HG02970 (cell line): ENCODE measurements at regions not wholly inside any gene's neighbourhood (a gene's known extent, or its start where the extent isn't known, plus 50 kb on each side); places are given as distances from the start of the nearest gene placed in this dataset.
"Not testable (repeated sequence)": the region's sequence is repeated elsewhere in the genome, so short reads cannot be mapped to it uniquely, and the experiment has no call there.

Experiments used
- ATAC-seq: cut with Tn5 transposase; IDR thresholded peaks from one replicate; pipeline ENCODE4 v1.9.1; 2021; ENCODE audit warnings: mild to moderate bottlenecking, moderate library complexity, moderate number of reproducible peaks; ENCODE audit not compliant: unreplicated experiment, low FRiP score

DNA sequence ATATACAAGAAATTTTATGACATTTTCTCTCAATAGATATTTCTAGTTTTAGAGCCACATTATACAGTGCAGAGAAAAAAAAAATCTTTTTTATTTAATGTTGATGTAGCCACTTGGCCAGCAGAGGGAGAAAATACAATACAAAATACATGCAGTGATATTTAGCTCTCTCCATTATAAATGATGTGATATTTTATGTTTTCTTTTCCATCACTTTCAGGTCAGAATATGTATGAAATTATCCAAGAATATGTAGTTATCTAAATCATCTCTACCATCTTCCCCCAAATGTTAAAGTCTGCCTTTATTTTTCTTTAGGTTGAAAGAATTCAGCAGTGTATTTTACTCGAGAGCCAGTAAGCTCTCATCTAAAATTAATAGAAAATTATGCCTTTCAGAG is 533.6 kb upstream of the FSHR start:
- ATAC-seq = no peak

DNA sequence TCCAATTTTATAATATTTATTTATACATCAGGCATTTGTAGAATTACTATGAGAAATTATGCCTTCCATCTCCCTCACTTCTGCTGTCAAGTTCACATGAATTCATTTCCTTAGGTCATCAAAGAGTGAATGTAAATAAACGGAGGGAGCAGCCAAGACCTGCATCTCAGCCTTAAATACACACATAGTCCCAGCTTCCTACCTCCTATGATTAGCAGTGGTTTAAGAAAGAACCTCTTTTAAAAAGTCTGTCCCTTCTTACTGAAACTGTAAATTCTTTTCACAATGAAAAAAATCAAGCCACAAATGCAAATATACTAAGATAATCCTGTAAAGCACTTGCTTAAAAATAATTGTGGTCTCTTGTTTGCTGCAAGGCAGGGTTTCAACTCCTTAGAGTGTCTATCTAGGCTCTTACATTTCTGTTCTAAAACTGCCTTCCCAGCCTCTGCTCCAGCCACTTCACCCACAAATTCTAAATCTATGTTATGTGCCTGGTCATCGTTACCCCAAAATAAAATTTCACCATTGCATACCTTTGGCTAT is 532.7 kb upstream of the FSHR start:
- no peak for ATAC-seq

DNA sequence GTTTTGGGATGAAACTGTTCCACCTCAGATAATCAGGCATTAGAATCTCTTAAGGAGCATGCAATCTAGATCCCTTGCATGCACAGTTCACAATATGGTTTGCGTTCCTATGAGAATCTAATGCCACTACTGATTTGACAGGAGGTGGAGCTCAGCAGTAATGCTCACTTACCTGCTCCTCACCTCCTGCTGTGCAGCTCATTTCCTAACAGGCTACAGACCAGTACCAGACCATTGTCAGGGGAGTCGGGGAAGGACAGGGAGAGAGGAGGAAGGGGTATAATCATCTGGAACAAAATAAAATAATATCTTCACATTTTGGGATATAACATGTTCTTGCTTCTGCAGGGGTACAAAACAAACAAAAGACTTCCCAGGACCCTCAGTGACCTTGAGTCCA is 532.0 kb upstream of the FSHR start:
- ATAC-seq = no peak

DNA sequence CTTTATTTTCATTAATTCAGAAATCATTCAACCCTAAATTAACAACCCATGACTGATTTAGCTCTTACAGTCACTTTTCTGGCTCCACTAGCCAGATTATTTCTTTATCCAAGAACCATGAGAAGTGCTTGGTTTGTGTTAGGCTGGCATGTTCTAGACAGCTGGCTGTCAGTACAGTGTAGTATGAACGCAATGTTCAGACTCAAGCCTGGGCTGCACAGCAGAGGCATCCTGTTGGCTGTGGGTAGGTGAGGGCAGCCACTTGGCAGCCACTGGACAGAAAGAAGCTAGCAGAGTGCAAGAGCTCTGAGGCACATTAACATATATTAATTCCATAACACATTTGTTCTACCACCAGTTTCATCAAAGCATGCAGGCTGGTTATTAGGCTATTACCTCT is 522.9 kb upstream of the FSHR start:
- no peak for ATAC-seq

DNA sequence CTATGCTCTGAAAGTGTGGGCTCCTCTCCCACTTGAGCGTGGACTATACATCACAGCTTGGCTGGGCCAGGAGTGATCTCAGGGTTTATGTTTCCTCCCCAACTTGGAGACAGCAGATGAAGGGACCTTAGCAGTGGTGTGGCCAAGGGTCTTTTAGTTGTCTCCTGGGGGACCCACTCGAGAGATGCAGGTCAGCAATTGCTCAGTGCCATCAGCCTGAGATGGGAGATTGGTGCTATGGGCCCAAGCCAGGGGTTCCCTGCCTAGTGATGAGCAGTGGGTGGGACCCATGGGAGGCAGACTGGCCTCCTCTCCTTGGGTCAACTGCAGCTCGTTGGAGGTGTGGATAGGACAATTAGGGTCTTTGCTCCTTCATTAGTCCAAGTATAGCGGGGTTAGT is 510.5 kb upstream of the FSHR start:
- ATAC-seq = no peak

DNA sequence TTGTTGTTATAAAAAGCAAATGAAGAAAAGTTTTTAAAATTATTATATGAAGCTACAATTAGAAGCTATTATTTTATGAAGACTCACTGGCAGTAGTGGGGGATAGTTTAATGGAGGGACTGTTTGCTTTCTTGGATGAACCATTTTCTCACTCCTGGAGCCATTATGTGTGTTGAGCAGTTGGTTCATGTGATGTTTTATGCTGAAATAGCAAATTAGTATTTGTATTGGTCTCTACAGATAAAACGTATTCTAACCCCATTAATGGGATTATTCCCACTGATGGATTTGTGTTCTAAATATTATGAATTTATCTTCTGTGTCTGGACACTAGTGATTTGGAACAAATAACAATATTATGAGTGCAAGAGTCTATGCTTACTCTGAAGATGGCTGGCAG is 507.5 kb upstream of the FSHR start:
- no peak for ATAC-seq

DNA sequence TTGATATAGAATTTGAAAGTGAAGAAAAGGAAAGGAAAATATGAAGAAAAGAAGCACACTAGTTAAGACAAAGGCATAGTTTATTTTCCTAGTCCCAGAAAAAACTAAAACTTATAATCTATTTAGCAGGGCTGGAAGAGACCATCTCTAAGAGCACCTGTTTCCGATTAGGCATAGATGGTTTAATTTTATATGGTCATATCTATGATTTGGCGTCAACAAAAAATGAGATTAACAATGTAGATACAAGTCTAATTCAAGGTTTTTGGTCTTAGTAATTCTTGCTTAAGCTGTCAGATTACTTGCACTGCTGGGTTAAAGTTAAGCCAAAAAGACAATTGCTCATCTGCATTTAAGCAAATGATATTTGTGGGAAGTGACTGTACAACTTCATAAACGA is 502.5 kb upstream of the FSHR start:
- no peak for ATAC-seq

DNA sequence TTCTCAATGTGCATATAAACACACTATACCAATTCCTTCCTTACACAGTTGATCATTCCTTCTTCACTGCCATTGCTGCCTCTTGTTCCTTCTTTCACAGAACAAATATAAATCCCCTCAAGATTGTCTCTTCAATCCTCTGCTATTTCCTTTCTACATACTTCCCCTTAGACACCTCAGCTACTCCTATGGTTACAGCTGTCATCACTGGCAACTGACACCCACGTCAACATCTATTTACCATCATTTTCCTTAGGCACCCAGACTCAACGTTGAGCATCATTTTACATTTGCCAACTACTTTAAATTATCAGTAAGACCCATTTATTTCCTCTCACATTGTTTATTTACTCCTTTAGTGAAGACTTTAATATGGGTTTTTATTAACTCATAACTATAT is 488.8 kb upstream of the FSHR start:
- no peak for ATAC-seq

DNA sequence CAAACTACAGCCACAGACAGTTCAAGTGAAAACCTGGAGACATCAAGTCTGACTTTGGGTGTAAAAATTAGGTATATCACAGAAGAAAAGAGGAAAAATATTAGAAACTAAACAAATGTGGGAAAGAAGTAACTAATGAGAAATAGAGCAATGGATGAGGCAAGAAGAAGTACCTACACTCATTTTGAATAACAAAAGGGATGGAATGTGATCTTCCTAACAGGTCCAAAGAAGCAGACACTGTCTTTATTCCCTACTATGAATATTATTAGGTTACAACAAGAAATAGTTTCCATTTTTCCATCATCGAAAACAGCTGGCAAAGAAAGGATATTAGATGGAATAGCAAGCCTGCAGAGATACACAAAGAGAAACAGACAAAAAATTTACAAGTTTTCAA is 486.3 kb upstream of the FSHR start:
- no peak for ATAC-seq

DNA sequence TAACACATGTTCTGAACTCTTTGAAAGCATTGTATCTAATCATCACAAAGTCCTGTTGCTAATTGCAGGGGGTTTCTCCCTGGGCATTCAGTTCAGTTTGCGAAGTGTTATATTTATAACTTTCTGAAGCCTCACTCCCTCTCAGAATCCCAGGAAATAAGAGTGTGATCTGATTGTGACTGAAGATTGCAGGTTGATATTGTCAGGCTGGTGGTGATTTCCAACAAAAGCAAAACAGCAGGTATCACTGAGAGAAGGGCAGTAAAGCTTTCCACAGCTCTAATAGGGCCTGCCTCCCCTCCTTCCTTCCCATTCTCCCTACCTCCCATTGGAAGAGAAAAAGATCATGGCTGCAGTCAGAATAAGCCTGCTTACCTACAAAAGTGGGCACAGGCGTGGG is 466.7 kb upstream of the FSHR start:
- no peak for ATAC-seq

DNA sequence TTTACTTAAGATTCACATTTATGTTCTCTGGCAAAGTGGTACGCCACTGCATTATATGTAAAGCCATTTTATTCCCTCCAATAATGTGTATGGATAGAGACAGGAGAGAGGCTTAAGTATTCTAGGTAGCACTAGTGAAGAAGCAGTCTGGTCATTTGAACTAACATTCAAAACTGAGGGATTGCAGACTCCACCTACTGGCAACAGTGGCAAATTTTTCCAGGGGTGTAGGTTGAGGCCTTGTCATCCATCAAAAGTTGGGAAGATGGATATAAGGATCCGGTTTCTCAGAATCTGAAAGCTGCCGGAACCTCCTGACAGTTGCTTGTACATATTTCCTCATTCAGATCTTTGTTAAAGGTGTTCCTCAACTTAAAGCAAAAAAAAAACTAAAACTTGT is 465.5 kb upstream of the FSHR start:
- ATAC-seq = no peak

DNA sequence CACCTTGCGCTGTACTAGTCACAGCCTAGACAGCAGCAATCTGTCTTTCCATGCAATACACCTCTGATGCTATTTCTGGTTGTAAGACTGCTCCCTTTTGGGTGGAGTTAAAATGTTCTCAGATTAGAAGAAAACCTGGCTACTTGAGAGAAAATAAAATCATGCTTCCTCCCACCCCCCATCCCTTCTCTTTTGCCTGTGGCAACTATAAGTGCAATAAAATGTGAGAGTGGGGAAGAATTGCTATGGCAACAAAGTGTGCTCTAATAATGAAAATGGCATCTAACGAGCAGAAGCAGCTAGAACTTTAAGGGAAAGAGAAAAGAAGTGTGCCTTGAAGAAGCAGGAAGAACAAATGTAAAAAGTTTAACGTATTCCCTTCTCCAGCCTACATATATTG is 464.2 kb upstream of the FSHR start:
- ATAC-seq = no peak

DNA sequence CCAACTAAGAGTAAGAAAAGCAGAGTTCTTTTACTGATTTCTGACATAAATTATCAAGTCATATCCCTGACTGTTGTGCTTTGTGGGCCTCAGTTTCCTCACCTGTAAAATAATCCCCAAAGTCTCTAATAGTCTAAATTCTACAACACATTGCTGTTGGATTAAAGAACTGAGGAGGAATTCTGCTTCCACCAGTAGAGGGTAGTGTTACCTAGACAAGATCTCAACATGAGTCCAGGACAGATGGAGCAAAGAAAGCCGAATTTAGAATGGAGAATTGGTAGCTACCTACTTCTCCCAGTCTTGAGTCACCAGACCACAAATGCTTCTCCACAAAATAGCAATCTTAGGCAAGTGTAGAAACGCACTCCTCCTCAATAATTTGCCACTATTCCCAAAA is 462.5 kb upstream of the FSHR start:
- no peak for ATAC-seq

DNA sequence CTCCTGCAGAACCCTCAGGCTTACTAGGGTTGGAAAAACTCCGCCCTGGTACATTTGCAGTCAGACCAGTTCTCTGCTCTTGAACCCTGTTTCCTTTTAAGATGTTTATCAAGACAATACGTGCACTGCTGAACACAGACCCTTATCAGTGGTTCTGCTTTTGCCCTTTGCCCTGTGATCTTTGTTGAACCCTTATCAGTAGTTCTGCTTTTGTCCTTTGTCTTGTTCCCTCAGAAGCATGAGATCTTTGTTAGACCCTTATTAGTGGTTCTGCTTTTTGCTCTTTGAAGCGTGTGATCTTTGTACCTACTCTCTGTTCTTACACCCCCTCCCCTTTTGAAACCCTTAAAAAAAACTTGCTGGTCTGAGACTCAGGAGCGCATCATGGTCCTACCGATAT is 457.5 kb upstream of the FSHR start:
- not testable (repeated sequence) for ATAC-seq

DNA sequence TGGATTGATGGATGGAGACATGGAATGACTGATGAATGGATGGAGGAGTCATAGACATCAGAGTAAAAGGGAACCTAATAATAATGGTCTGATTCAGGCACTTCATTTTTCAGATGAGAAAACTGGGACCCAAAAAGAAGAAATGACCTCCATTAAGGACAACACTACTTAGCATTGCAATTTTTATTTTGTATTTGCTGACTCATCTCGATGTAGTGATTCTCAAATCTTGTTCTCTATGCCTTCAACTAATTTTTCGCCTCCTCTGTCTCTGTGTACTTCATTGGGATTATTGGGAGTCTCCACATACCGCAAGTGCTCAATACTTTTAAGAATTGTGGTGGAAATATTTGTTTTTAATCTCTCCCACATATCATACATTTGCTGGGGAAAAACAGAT is 446.2 kb upstream of the FSHR start:
- ATAC-seq = no peak

DNA sequence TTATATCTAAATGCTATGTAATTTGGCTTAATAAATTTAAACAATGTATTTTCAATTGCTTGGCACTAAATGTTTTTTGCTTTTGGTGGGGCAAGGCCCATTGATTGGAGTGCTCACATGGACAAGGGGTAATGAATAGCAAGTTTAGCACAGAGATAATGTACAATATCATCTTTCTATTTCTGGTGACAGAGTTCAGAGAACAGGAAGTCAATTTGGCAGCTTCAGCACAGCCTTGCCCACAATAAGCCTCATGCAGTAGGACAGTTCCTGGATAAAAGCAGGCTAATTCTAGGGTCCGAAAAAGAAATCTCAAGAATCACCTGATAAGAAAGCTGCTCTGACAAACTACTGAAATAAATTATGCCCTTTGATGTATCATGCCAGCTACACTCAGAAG is 443.9 kb upstream of the FSHR start:
- no peak for ATAC-seq

DNA sequence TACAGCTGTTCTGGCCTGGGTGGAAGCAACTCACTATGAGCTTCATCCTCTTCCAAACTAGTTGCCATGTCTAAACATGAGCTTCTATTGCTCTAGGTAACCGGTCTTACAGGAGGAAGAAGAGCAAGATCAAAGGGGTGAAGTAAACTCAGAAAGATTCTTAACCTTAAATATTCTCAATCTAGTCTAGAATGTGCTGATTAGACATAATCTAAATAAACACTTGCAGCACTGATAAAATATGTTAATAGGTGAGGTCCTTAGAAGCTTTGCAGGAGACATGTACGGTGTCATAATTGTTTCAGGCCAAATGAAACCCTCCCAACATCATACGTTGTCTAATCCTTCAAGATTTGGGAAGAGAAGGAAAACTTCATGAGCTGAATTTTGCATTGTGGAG is 431.6 kb upstream of the FSHR start:
- ATAC-seq = no peak

DNA sequence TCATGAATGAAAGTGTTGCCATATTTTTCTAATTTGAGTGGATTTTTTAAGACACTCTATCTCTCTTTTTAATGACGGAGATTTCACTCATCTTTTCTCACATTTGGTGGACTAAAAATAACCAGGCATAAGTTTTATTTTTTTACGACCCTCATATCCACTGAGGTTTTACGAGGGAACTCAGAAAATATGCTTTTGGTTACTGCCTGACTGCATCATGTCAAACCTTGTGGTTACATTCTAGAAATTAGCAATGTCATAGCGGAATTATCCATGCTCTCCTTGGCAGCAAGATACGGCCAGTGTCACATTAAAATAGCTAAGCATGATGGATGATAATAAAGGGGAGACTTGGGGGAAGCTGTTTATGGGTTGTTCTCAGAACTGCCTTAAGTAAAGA is 428.6 kb upstream of the FSHR start:
- no peak for ATAC-seq

DNA sequence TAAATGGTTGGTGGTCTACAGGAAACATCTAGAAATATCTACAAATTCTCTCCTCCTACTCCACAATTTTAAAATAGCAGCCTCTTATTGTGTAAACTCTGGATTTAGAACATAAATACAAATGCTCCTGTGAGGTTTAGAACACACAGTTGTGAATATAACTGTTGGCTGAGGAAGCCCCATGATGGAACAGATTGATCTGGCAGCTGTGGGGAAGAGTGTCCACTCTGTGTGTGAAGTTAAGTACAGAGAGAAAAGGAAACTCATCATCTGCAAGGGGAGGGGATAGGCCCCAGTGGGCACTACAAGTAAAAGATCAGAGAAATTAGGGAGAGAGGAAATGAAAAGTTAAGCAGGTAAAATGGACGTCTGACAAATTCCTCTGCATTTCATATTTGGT is 422.7 kb upstream of the FSHR start:
- no peak for ATAC-seq

DNA sequence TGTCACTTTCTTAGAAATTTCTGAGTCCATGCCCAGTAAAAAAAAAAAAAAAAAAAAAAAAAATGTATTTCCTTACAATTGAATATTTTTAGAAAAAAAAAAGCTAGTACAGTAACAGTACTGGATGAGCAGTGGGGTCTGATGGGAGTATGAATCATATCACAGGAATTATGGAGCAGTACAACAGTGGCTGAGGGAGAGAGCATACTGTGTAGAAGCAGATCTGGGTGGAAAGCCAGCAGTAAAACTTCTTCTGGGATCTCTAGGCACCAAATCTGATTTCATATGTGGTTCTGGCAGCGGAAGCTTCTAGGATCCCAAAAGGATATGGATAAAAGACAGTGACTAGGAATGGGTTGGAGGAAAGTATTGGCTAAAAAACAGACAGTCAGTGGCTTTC is 414.9 kb upstream of the FSHR start:
- ATAC-seq = no peak

DNA sequence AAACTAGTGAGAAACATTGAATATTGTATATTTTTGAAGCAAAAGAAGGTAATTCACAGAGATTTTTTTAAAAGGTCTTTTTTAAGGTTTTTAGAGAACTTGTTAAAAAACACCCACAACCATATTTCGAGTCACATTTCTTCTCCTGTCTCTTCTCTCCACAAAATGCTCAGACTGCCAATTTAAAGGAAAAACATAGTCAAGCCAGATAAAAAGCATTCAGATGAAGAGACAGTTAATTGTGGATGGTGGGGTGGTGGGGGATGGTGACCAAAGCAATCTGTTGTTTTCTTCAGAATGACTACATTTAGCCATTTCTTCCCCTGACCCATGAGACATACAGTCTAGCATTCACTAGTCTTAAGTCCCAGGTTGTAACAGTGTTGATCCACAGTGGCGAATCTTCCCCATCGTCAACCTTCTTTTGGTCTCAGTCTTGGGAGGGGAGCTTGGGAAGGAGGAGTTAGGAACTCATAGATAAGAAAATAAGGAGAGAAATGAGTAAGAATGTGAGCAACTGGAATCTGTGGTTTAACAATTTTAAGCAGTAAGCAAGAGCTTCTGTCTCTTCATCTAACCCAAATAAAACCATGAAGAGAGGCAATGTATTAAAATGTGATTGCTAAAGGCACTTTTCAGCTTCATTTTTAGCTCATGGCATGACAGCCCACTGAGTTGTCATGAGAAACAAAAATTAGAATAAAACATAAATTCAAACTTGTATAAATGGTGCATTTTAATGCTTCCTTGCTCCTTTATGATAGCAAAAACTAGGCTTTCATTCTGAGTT is 413.7 kb upstream of the FSHR start:
- no peak for ATAC-seq

DNA sequence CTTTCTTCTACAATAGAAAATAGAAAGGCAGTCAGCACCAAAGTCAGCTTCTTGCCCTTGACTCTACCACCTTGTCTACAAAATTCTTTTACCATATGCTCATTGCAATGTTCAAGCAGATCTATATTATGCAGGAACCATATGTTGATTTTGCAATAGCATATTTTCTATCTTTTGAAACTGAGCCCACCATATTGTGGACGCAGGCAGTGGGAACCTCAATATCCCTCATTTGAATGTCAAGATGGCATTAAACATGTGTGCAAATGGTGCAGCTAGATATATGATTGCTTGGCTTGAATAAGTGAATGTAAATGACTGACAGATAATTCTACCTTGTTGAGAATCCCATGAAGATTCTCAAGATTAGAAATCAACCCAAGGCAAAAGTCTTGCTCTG is 412.7 kb upstream of the FSHR start:
- ATAC-seq = no peak

DNA sequence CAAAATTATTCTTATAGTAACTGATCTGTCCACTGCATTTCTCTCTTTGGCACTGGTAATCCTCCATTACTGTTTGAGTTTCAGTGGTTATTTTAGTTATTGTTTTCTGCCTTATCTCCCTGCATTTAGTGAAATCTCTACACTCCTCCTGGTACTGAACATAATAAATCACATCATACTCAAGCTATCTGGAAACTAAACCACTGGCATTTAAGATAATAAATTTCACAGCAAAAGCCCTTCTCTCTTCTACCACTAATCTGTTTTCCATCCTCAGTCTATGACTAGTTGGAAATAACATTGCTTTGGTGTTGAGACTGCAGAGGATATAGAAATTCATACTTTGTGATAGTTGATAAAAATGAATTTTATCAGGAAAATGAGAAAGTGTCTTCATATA is 399.3 kb upstream of the FSHR start:
- ATAC-seq = no peak
